Embryonic facial prominence (tissue), 1 donor: ENCODE measurements at regions not wholly inside any gene's neighbourhood (a gene's known extent, or its start where the extent isn't known, plus 50 kb on each side); places are given as distances from the start of the nearest gene placed in this dataset.
"Not testable (repeated sequence)": the region's sequence is repeated elsewhere in the genome, so short reads cannot be mapped to it uniquely, and the experiment has no call there.

Source experiments
- DNase-seq: peaks from one replicate; pipeline ENCODE4 v3.0.0-alpha.2; 2016; ENCODE audit errors: extremely low spot score

DNA sequence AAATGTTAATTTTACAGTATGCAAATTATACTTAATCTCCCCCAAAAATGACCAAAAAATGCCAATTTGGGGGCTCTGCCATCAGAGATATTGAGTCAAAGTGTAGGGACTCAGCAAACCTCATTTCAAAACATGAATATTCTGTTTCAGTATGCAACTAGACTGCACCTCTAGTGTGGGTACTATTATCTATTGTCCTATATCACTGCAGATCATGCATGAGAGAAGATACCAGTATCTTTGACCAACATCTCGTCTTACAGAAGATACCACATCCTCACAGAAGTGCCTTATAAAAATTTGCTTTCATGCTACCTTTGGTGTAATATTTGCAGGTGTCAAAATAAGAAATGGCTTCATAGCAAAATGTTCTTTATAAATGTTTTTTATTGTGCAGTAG is 623.8 kb downstream of the TENT5A start:
- DNase-seq, result no peak

DNA sequence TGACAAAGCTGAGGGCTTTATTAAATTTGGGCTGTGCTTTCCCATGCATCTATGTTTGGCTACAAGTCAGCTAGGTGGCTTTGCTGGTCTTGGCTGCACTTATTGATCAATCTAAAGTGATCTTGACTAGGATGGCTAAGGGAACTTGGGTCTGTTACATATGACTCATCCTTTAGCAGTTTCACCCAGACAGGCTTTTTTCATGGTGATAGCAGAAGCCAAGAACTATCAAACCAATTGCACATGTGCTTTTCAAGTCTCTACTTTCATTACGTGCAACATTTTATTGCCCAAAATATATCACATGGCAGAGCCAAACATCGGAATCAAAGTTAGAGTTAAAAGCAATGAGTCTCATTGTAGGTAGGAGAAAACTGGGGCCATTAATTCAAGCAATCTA is 626.3 kb downstream of the TENT5A start:
- no peak for DNase-seq

DNA sequence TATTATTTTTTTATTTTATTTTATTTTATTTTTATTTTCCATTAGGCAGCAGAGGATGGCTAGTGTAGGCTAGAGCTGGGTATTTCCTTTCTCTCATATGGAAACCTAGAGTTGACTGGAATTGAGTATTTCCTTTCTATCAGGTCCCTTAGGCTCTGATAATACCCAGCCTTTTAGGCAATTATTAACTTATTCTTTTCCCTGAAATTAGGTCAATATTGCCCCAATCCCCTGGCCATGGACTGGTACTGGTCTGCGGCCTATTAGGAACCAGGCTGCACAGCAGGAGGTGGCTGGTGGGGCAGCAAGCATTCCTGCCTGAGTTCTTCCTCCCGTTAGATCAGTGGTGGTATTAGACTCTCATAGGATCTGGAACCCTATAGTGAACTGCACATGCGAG is 632.2 kb downstream of the TENT5A start:
- DNase-seq, result no peak

DNA sequence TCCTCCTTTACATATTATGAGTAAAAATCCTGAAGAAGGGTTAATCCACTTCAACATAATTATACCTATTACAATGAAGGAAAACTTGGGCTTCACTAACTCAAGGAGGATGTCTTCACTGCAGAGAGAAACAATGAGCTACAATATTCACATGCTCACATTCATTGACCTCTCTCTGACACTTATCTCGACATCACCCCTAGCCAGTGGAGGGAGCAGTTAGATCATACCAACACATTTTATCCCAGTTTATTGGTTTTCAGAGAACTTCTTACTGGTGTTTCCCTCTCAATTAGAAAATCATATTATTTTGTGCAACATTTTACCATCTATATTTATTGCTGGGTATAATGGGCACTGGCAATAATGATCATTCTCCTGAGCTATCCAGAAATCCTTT is 646.5 kb downstream of the TENT5A start:
- DNase-seq, result no peak

- DNase-seq, result no peak
These were observed 654.2 kb downstream of the TENT5A start for GRCh38 chr6:81098109-81098814.

DNA sequence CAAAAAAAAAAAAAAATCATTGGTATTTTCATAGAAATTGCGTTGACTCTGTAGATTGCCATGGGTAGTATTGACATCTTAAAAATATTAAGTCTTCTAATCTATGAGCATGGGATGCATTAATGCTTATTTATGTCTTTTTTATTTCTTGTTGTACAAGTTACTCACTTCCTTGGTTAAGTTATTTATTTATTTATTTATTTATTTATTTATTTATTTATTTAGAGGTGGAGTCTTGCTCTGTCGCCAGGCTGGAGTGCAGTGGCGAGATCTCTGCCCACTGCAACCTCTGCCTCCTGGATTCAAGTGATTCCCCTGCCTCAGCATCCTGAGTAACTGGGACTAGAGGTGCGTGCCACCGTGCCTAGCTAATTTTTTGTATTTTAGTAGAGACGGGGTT is 656.0 kb downstream of the TENT5A start:
- not testable (repeated sequence) for DNase-seq

DNA sequence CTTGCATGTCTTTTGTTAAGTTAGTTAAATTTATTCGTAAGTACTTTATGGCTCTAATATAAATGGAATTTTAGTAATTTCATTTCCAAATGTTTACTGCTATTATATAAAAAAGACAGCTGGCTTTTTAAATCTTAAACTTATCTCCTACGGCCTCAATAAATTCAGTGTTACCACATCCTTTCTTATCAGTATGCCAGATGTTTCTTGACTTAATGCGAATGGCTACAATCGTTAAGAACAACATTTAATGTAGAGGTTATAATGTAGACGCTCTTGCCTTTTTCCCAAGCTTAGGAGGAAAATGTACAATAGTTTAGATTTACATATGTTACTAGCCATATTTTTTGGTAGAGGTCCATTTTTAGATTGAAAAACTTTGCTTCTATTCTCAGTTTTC is 659.4 kb downstream of the TENT5A start:
- DNase-seq, result no peak

DNA sequence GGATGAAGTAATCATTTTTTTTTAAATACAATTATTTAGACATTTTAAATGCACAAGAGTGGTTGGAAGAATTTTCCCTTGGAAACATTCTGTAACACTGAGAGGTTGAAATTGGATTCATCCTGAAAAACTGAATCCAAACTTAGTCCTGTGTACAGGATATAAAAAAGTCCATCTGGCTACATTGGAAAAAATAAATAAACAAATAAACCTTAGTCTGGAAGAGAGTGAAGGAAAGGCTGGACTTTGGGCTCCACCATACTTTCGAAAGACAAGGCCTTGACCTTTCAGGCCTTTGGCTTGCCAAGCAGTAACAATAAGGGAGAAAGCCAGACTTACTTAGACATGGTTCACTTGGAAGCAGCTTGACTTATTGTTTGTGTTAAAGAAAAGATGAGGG is 664.3 kb downstream of the TENT5A start:
- DNase-seq, result no peak

DNA sequence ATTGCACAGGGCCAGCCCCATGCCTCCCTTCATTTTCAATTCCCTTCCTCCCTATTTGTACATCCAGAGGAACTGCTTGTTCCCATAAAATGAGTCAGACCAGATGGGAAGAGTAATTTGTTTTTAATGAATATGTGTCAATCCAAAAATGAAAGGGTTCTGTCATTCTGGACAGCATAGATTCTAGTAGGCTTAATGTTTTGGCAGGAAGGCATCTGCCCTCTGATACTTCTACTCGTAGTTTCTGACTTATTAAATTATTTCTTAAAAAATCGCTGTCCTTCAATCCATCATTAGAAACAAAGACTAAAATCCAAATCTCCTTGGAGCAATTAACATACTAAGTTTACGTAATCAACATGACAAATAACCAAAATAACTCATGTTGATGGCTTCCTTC is 665.5 kb downstream of the TENT5A start:
- no peak for DNase-seq

DNA sequence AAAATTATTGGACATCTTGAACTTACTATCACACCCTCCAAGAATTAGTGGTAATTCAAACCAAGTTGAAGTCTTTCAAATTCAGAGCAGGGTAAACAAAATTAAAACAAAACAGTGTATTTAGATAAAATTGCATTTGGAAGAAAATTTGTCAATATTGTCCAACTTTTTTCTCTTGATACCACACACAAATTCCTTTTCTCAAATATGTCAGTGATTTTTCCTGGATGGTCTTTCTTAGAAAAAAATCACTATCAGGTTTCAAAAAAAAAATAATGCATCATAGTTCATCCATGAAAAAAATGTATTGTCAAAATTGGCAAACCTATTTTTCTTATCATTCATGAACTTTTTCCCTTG is 667.1 kb downstream of the TENT5A start:
- DNase-seq, result no peak

DNA sequence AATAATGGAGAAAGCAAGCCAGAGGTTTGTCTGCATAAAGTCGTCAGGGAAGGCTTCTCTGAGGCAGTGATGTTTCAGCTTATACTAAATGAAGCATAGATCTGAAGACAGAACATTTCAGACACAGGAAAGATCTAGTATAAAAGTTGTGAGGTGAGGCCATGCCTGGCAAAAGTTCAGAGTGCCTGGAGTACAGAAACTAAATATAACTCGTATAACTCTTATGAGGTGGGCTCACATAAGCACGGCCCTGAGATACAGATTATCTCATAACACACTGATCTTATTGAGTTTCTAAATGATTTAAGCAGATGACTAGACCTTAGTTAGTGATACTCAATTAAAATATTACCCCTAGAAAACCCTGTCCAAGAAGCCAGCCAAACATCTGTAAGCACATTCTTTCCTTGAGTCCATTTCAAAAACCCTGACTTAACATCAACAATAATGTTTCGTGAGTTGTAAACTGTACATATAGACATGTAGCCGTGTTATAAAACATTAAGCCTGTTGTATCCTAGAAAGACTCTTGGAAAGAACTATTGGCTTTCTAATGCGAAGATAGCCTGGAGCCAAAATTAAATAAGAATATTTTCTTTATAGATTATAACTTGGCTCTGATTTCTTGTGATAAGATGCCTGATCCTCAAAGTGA is 667.6 kb downstream of the TENT5A start:
- no peak for DNase-seq

DNA sequence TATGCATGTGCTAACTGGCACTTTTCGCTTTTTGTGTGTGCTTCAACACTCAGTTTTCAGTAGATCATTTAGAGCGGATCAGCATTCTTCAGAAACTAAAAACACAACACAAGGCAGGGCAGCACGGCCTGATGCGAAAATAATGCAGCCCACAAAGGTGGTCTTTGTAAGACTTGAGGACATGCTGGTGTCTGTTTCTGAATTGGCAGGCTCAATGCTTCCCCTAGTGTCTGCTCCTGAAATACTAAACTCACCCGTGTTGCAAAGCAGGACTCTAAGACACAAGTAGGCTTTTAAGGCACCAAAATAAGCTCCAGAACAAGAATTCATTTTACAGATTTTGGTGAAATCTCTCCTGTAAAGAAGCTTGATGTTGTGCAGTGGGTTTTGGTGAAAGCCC is 676.5 kb downstream of the TENT5A start:
- no peak for DNase-seq

GRCh38 chr6:81073318-81073717 is 679.2 kb downstream of the TENT5A start:
- no peak for DNase-seq

DNA sequence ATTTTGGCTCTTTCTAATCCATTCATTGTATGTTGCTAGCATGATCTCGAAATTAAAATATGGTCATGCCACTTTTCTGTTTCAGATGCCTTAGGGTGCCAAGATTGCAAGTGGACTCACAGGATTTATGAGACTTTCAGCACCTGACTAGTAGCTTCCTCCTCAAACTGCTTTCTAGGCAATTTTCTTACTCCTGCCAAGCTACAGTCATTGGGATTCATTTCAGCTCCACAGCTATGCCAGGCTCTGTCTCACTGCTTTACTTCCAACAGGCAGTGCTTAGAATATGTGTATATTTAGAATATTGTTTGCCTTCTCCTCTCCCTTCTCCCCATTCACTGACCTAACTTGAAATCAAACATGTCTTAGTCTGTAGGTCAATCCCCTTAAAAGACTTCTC is 681.4 kb downstream of the TENT5A start:
- DNase-seq, result no peak

DNA sequence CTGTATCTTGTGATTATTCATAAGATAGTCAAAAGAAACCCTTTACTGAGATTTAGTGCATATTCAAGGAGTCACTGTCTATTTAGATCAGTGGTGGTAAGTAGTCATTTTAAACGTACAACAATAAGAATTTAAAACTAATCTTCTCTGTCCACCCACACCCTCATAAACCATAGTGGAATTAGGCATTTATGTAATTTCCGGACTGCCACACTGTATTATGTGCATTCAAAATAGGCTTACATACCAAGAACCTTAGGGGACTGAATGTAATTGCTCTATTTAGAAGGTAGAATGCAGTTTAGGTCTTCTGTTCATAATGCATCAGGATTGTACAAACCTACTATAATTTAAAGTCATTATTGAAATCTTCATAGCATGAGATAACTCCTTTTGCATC is 685.4 kb downstream of the TENT5A start:
- DNase-seq, result no peak

GRCh38 chr6:81063891-81064290 is 688.6 kb downstream of the TENT5A start:
- DNase-seq, result no peak

DNA sequence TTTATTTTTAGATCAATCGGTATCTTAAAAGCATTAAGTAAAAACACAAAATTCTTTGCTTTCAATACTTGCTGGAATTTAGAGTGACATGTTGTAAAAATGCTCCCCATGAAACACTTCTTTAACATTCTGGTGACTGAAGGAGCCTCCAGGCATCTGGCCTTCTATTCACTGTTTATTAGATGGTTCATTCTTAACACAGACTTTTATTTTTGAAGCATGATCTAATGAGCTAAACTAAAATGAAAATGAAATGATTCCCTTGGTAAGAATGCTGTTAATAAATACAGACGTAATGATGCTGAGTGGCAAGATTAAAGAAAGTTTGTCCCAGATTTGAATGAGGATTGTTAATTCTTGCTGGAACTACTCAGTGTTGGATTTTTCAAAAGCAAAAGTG is 698.4 kb downstream of the TENT5A start:
- DNase-seq, result no peak

GRCh38 chr6:81051952-81052351 is 700.5 kb downstream of the TENT5A start:
- DNase-seq, result no peak

GRCh38 chr6:81049425-81050042 is 702.9 kb downstream of the TENT5A start:
- DNase-seq, result no peak

GRCh38 chr6:81031416-81031815 is 721.1 kb downstream of the TENT5A start:
- no peak for DNase-seq

DNA sequence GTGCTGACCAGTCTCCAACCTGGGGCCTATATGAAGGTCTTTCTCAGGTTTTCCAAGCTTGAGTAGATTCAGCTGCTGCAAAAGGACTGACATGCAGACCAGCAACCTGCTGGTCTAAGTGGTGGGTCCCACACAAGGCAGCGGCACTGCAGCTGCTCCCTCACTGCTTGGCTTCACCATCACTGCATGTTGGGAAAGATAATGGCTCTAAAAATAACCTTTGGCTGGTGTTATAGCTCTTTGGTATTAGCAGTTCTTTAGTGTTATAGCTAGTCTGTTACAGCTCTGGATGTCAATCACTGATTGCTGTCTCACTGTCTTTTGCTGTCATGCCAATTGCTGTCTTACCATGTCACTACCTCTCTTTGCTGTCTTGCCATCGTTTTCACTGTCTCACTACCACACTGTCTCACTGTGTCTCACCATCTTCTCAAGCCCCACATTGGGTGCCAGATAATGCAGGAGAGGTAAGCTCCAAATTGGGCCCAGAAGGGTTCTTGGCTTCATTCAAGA is 726.4 kb downstream of the TENT5A start:
- DNase-seq, result no peak

GRCh38 chr6:81023709-81024108 is 728.8 kb downstream of the TENT5A start:
- DNase-seq, result no peak

DNA sequence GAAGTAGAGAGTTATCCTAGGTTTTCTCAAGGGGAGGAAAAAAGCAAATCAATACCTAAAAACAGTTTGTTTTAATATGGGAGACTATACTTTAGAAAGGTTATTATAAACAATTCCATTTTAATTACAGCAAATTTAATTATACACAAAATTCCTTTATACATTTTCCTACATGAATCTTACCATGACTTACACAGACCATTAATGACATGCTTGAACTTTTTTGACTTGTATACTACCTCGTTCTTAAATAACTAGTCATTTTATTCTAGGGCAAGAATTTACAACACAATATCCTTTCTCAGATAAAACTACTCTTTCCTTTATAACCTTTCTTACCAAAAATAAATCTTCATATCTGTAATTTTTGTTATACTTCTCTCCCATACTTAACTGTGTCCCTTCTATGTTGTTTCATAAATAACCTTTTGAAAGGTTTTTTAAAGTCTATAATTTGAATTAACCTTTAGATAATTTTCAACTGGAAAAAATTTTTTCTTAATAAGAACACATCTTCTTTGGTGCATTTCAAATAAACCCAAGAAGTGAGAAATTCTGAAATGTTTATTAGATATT is 729.4 kb downstream of the TENT5A start:
- DNase-seq, result no peak
